Mesenchymal stem cell (in vitro differentiated cells and primary cell): ENCODE measurements at regions not wholly inside any gene's neighbourhood (a gene's known extent, or its start where the extent isn't known, plus 50 kb on each side); places are given as distances from the start of the nearest gene placed in this dataset.
A peak's percentile ranks its signal among the peaks of the same experiment; 100 is the strongest.

Source experiments
- DNase-seq: peaks from one replicate; pipeline ENCODE4 v3.0.0-alpha.2; 2013
- H2AFZ ChIP-seq: one replicate; pipeline ENCODE4 v1.6.1; 2013; ENCODE audit warnings: low read depth, mild to moderate bottlenecking, control low read depth, inconsistent platforms, low read length, moderate library complexity
- H2AK5ac ChIP-seq: 2 replicates; pipeline ENCODE4 v1.6.1; 2013; ENCODE audit warnings: low read length, moderate library complexity, mild to moderate bottlenecking, inconsistent platforms; ENCODE audit not compliant: severe bottlenecking
- H2BK120ac ChIP-seq: one replicate; pipeline ENCODE4 v1.6.1; 2013; ENCODE audit warnings: low read depth, mild to moderate bottlenecking, inconsistent platforms, low read length, moderate library complexity
- H2BK12ac ChIP-seq, 2 experiments: one replicate each; pipeline ENCODE4 v1.6.1; 2013; ENCODE audit warnings: inconsistent platforms in 2 of 2, low read length in 2 of 2, mild to moderate bottlenecking in 2 of 2, moderate library complexity in 2 of 2, control low read depth in 1 of 2
- H2BK15ac ChIP-seq: one replicate; pipeline ENCODE4 v1.6.1; 2013; ENCODE audit warnings: mild to moderate bottlenecking, low read depth, inconsistent platforms; ENCODE audit not compliant: poor library complexity, severe bottlenecking
- H2BK5ac ChIP-seq: 2 replicates; pipeline ENCODE4 v1.6.1; 2013; ENCODE audit warnings: low read depth, mild to moderate bottlenecking, low read length, control low read depth, inconsistent platforms; ENCODE audit not compliant: poor library complexity, severe bottlenecking
- H3K14ac ChIP-seq, 2 experiments: one replicate each; pipeline ENCODE4 v1.6.1; 2013; ENCODE audit warnings: inconsistent platforms in 2 of 2, low read length in 2 of 2, control low read depth in 1 of 2, mild to moderate bottlenecking in 1 of 2, moderate library complexity in 1 of 2
- H3K18ac ChIP-seq, 2 experiments: one replicate each; pipeline ENCODE4 v1.6.1; 2013; ENCODE audit warnings: inconsistent platforms in 2 of 2, low read length in 2 of 2, control low read depth in 1 of 2, low read depth in 1 of 2, mild to moderate bottlenecking in 1 of 2
- H3K23ac ChIP-seq, 2 experiments: one replicate each; pipeline ENCODE4 v1.6.1; 2013; ENCODE audit warnings: inconsistent platforms in 2 of 2, low read length in 2 of 2, mild to moderate bottlenecking in 2 of 2, moderate library complexity in 2 of 2, control low read depth in 1 of 2
- H3K27ac ChIP-seq: 2 replicates; pipeline ENCODE4 v1.5.1; 2013; ENCODE audit warnings: mild to moderate bottlenecking, moderate library complexity, low read length, control low read depth, inconsistent platforms; ENCODE audit not compliant: poor library complexity, severe bottlenecking
- H3K27me3 ChIP-seq, 2 experiments: 2 replicates each; pipeline versions ENCODE4 v1.6.1 to v1.7.0; 2013; ENCODE audit warnings: low read length in 2 of 2, mild to moderate bottlenecking in 2 of 2, moderate library complexity in 2 of 2, control low read depth in 1 of 2, inconsistent platforms in 1 of 2; ENCODE audit not compliant: control insufficient read depth in 1 of 2, insufficient read depth in 1 of 2
- H3K36me3 ChIP-seq, 2 experiments: 2 replicates each; pipeline versions ENCODE4 v1.6.1 to v1.7.0; 2013; ENCODE audit warnings: low read length in 2 of 2, control low read depth in 1 of 2, inconsistent platforms in 1 of 2, low read depth in 1 of 2, mild to moderate bottlenecking in 1 of 2; ENCODE audit not compliant: insufficient read depth in 2 of 2, control insufficient read depth in 1 of 2
- H3K4ac ChIP-seq, 2 experiments: one replicate each; pipeline ENCODE4 v1.6.1; 2013; ENCODE audit warnings: inconsistent platforms in 2 of 2, low read length in 2 of 2, mild to moderate bottlenecking in 2 of 2, moderate library complexity in 2 of 2, control low read depth in 1 of 2, low read depth in 1 of 2
- H3K4me1 ChIP-seq: 2 replicates; pipeline ENCODE4 v1.6.1; 2013; ENCODE audit warnings: low read depth, low read length, control low read depth; ENCODE audit not compliant: control insufficient read depth, insufficient read depth
- H3K4me2 ChIP-seq: 2 replicates; pipeline ENCODE4 v1.6.1; 2013; ENCODE audit warnings: low read length, mild to moderate bottlenecking, inconsistent platforms; ENCODE audit not compliant: poor library complexity, severe bottlenecking
- H3K4me3 ChIP-seq, 2 experiments: 2 replicates each; pipeline versions ENCODE4 v1.5.1 to v1.7.0; 2013; ENCODE audit warnings: low read length in 2 of 2, mild to moderate bottlenecking in 2 of 2, control low read depth in 1 of 2, low read depth in 1 of 2; ENCODE audit not compliant: insufficient read depth in 1 of 2
- H3K79me1 ChIP-seq: replicated peaks from 2 replicates; pipeline ENCODE4 v1.6.1; 2013; ENCODE audit warnings: mild to moderate bottlenecking, control low read depth, low read length, inconsistent platforms; ENCODE audit not compliant: poor library complexity, severe bottlenecking
- H3K9ac ChIP-seq: 2 replicates; pipeline ENCODE4 v1.7.0; 2013; ENCODE audit warnings: mild to moderate bottlenecking, low read length, moderate library complexity
- H3K9me3 ChIP-seq: 2 replicates; pipeline ENCODE4 v1.7.0; 2013; ENCODE audit warnings: mild to moderate bottlenecking, low read length; ENCODE audit not compliant: control insufficient read depth
- H4K8ac ChIP-seq: one replicate; pipeline ENCODE4 v1.6.1; 2013; ENCODE audit warnings: inconsistent platforms, mild to moderate bottlenecking, low read length, moderate library complexity
- H4K91ac ChIP-seq: one replicate; pipeline ENCODE4 v1.6.1; 2013; ENCODE audit warnings: mild to moderate bottlenecking, low read length, inconsistent platforms
- WGBS: methylation state at CpG from one replicate; pipeline ENCODE4 v1.1.7; 2013; ENCODE audit warnings: mixed read lengths; 5-methylcytosine and 5-hydroxymethylcytosine counted together

- Histone ChIP-seq H2BK15ac (no peak overlapping the region), H3K9me3 (no peaks in the 10 kb centered on the region), H3K14ac (no peak overlapping the region), H2BK120ac (no peak overlapping the region), H2BK5ac (no peak overlapping the region), H3K4me3 (no peak overlapping the region), H4K8ac (no peak overlapping the region), H3K27ac (no peak overlapping the region), H3K36me3 (no peaks in the 10 kb centered on the region), H2BK12ac (no peak overlapping the region), H3K27me3 (no peaks in the 10 kb centered on the region), H3K18ac (no peak overlapping the region), H3K4me2 (no peak overlapping the region), H3K4ac (no peak overlapping the region), H2AFZ (no peak overlapping the region), H3K4me1 (no peaks in the 10 kb centered on the region), H2AK5ac (no peak overlapping the region), H3K9ac (no peak overlapping the region), H3K23ac (no peak overlapping the region), H3K79me1 (no peaks in the 10 kb centered on the region), H4K91ac (no peak overlapping the region)
- WGBS: 57% methylated on average over 1 of the region's 2 CpGs
- no peak for DNase-seq
These were observed 263.4 kb downstream of the POU4F1 start for GRCh38 chr13:78339927-78340326.

- no peak overlapping the region for H3K27ac ChIP-seq
- no peak overlapping the region for H2BK15ac ChIP-seq
- no peak overlapping the region for H3K18ac ChIP-seq
- H3K9me3 ChIP-seq: no peaks in the 10 kb centered on the region
- H3K4me3 ChIP-seq: no peak overlapping the region
- H3K4me1 ChIP-seq: no peaks in the 10 kb centered on the region
- no peaks in the 10 kb centered on the region for H3K27me3 ChIP-seq
- H3K23ac ChIP-seq: no peak overlapping the region
- H3K4me2 ChIP-seq: no peak overlapping the region
- 56% methylated on average over 7 of the region's 7 CpGs for WGBS
- H2AFZ ChIP-seq: no peak overlapping the region
- H3K79me1 ChIP-seq: no peaks in the 10 kb centered on the region
- no peak overlapping the region for H3K9ac ChIP-seq
- no peak overlapping the region for H2BK5ac ChIP-seq
- no peak overlapping the region for H3K4ac ChIP-seq
- DNase-seq: no peak
- H3K36me3 ChIP-seq: no peaks in the 10 kb centered on the region
- no peak overlapping the region for H4K8ac ChIP-seq
- H4K91ac ChIP-seq: no peak overlapping the region
- peak overlapping the region in 1 of 2 experiments; percentile 71 for H3K14ac ChIP-seq
- no peak overlapping the region for H2AK5ac ChIP-seq
- no peak overlapping the region for H2BK120ac ChIP-seq
- no peak overlapping the region for H2BK12ac ChIP-seq
These were observed 269.3 kb downstream of the POU4F1 start for GRCh38 chr13:78334059-78334458.

GRCh38 chr13:78326633-78327032 lies 276.7 kb downstream of the POU4F1 start:
- H3K36me3 ChIP-seq: no peaks in the 10 kb centered on the region
- no peak overlapping the region for H3K27ac ChIP-seq
- H3K27me3 ChIP-seq: no peaks in the 10 kb centered on the region
- no peak overlapping the region for H2BK5ac ChIP-seq
- H2AK5ac ChIP-seq: no peak overlapping the region
- no peak overlapping the region for H4K8ac ChIP-seq
- H2BK15ac ChIP-seq: no peak overlapping the region
- H3K4me1 ChIP-seq: no peaks in the 10 kb centered on the region
- no peak overlapping the region for H3K4me2 ChIP-seq
- no peak overlapping the region for H3K23ac ChIP-seq
- H3K18ac ChIP-seq: no peak overlapping the region
- no peak overlapping the region for H4K91ac ChIP-seq
- H3K9ac ChIP-seq: no peak overlapping the region
- H2BK120ac ChIP-seq: no peak overlapping the region
- no peak for DNase-seq
- H2AFZ ChIP-seq: no peak overlapping the region
- H3K79me1 ChIP-seq: no peaks in the 10 kb centered on the region
- no peak overlapping the region for H3K4ac ChIP-seq
- no peak overlapping the region for H3K14ac ChIP-seq
- H3K4me3 ChIP-seq: no peak overlapping the region
- WGBS: no CpG with 5 or more reads among the region's 1 CpG
- H2BK12ac ChIP-seq: no peak overlapping the region
- H3K9me3 ChIP-seq: no peaks in the 10 kb centered on the region

GRCh38 chr13:78325585-78325984 lies 277.8 kb downstream of the POU4F1 start:
- H4K91ac ChIP-seq: no peak overlapping the region
- H3K9ac ChIP-seq: no peak overlapping the region
- no peak overlapping the region for H3K4ac ChIP-seq
- H3K27me3 ChIP-seq: no peaks in the 10 kb centered on the region
- no peaks in the 10 kb centered on the region for H3K79me1 ChIP-seq
- no peak overlapping the region for H4K8ac ChIP-seq
- H3K27ac ChIP-seq: no peak overlapping the region
- H2AK5ac ChIP-seq: no peak overlapping the region
- no CpG with 5 or more reads among the region's 1 CpG for WGBS
- no peak overlapping the region for H3K18ac ChIP-seq
- no peak overlapping the region for H3K4me2 ChIP-seq
- H3K14ac ChIP-seq: no peak overlapping the region
- H3K4me1 ChIP-seq: no peaks in the 10 kb centered on the region
- H3K36me3 ChIP-seq: no peaks in the 10 kb centered on the region
- no peak overlapping the region for H2BK120ac ChIP-seq
- no peak overlapping the region for H3K23ac ChIP-seq
- no peak overlapping the region for H2BK5ac ChIP-seq
- no peaks in the 10 kb centered on the region for H3K9me3 ChIP-seq
- H2BK12ac ChIP-seq: no peak overlapping the region
- H3K4me3 ChIP-seq: no peak overlapping the region
- no peak overlapping the region for H2AFZ ChIP-seq
- no peak overlapping the region for H2BK15ac ChIP-seq
- no peak for DNase-seq
